Adrenal gland (tissue), 5 donors: ENCODE measurements at regions not wholly inside any gene's neighbourhood (a gene's known extent, or its start where the extent isn't known, plus 50 kb on each side); places are given as distances from the start of the nearest gene placed in this dataset.

Experiments used
- CTCF ChIP-seq, 6 experiments: fragments of 450-650 bp in 4 of 6; fragments of 200-600 bp in 2 of 6; sonication (generic) in 1 of 6; IDR thresholded peaks; 1 replicate in 5 of 6; 2 replicates in 1 of 6; pipeline versions ENCODE4 v1.5.1 to v1.8.0; 2016 to 2021; ENCODE audit warnings: antibody characterized with exemption in 6 of 6, mild to moderate bottlenecking in 2 of 6, moderate library complexity in 1 of 6
- POLR2A ChIP-seq, 2 donors: fragments of 450-650 bp; IDR thresholded peaks; one replicate each; pipeline ENCODE4 v1.6.1; 2017; ENCODE audit warnings: antibody characterized with exemption in 2 of 2, mild to moderate bottlenecking in 2 of 2, moderate library complexity in 1 of 2
- donor health status: DM: no; HTN: no; CAD: no.

GRCh38 chr1:29767769-29768425 lies 531.6 kb downstream of the PTPRU start:
- TF ChIP-seq CTCF (IDR thresholded peaks at IDR 0.05) (no peak), POLR2A (IDR thresholded peaks at IDR 0.05) (no peak)
